HL-60 (cell line): ENCODE measurements at regions not wholly inside any gene's neighbourhood (a gene's known extent, or its start where the extent isn't known, plus 50 kb on each side); places are given as distances from the start of the nearest gene placed in this dataset.

Experiments used
- DNase-seq, 2 experiments: peaks; one replicate each; pipeline ENCODE4 v3.0.0-alpha.2; 2010 to 2020; ENCODE audit warnings: low read depth in 1 of 2, low spot score in 1 of 2
- H3K27ac ChIP-seq: fragments of 250-450 bp; sonication (Bioruptor Pico); replicated peaks from 2 replicates; pipeline ENCODE4 v1.5.1; 2020; ENCODE audit warnings: mild to moderate bottlenecking, moderate library complexity
- H3K27me3 ChIP-seq: fragments of 250-450 bp; sonication (Bioruptor Pico); 2 replicates; pipeline ENCODE4 v1.5.1; 2021; ENCODE audit warnings: mild to moderate bottlenecking, moderate library complexity; ENCODE audit not compliant: insufficient read depth, poor library complexity, severe bottlenecking
- H3K4me3 ChIP-seq: replicated peaks from 2 replicates; pipeline ENCODE4 v1.5.1; 2011; ENCODE audit warnings: mild to moderate bottlenecking, control low read depth, low read length; ENCODE audit not compliant: insufficient read depth
- GABPA ChIP-seq: IDR thresholded peaks from 2 replicates; pipeline ENCODE4 v1.6.1; 2012; ENCODE audit warnings: low read depth
- POLR2AphosphoS5 ChIP-seq: IDR thresholded peaks from 2 replicates; pipeline ENCODE4 v1.6.1; 2012; ENCODE audit warnings: low read depth
- SPI1 ChIP-seq: IDR thresholded peaks from 2 replicates; pipeline ENCODE4 v1.6.1; 2012; ENCODE audit warnings: low read depth, mild to moderate bottlenecking, borderline replicate concordance
- TF ChIP-seq, protein P1 (sequence below): IDR thresholded peaks from one replicate; pipeline ENCODE4 v1.5.1; 2011; ENCODE audit warnings: low read length, control low read depth, inconsistent platforms; ENCODE audit not compliant: insufficient read depth
- TF ChIP-seq, protein P2 (sequence below): IDR thresholded peaks from 2 replicates; pipeline ENCODE4 v1.6.1; 2012; ENCODE audit warnings: low read depth; ENCODE audit not compliant: insufficient replicate concordance

DNA sequence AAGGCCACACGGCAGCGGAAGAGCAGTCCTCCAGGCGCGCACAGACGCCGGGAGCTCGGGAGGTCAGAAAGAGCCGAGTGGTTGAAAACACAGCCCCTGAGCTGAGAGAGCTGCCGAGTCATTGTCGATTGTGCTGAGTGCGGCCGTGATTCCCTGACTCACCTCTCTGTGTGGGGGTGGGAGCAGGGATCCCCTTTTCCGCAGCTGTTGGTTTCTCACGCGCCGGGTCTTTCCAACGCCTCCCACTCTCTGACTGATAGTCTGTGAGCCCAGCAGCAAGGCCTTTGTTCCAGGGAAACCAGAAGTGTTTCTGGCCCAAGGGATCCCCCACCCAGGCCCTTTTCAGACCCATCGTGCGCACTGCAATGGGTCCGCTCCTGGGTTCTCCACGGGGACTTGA lies 97.3 kb downstream of the MRPL36 start:
- DNase-seq, result no peak
- Histone ChIP-seq H3K4me3 (no peak overlapping the region), H3K27me3 (peaks cover 2% of the 10 kb centered on the region), H3K27ac (no peak overlapping the region)
- TF ChIP-seq, protein P1, sequence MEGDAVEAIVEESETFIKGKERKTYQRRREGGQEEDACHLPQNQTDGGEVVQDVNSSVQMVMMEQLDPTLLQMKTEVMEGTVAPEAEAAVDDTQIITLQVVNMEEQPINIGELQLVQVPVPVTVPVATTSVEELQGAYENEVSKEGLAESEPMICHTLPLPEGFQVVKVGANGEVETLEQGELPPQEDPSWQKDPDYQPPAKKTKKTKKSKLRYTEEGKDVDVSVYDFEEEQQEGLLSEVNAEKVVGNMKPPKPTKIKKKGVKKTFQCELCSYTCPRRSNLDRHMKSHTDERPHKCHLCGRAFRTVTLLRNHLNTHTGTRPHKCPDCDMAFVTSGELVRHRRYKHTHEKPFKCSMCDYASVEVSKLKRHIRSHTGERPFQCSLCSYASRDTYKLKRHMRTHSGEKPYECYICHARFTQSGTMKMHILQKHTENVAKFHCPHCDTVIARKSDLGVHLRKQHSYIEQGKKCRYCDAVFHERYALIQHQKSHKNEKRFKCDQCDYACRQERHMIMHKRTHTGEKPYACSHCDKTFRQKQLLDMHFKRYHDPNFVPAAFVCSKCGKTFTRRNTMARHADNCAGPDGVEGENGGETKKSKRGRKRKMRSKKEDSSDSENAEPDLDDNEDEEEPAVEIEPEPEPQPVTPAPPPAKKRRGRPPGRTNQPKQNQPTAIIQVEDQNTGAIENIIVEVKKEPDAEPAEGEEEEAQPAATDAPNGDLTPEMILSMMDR, result no peak
- TF ChIP-seq POLR2AphosphoS5 (no peak), GABPA (no peak), SPI1 (no peak)
- TF ChIP-seq, protein P2, sequence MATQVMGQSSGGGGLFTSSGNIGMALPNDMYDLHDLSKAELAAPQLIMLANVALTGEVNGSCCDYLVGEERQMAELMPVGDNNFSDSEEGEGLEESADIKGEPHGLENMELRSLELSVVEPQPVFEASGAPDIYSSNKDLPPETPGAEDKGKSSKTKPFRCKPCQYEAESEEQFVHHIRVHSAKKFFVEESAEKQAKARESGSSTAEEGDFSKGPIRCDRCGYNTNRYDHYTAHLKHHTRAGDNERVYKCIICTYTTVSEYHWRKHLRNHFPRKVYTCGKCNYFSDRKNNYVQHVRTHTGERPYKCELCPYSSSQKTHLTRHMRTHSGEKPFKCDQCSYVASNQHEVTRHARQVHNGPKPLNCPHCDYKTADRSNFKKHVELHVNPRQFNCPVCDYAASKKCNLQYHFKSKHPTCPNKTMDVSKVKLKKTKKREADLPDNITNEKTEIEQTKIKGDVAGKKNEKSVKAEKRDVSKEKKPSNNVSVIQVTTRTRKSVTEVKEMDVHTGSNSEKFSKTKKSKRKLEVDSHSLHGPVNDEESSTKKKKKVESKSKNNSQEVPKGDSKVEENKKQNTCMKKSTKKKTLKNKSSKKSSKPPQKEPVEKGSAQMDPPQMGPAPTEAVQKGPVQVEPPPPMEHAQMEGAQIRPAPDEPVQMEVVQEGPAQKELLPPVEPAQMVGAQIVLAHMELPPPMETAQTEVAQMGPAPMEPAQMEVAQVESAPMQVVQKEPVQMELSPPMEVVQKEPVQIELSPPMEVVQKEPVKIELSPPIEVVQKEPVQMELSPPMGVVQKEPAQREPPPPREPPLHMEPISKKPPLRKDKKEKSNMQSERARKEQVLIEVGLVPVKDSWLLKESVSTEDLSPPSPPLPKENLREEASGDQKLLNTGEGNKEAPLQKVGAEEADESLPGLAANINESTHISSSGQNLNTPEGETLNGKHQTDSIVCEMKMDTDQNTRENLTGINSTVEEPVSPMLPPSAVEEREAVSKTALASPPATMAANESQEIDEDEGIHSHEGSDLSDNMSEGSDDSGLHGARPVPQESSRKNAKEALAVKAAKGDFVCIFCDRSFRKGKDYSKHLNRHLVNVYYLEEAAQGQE, result no peak

DNA sequence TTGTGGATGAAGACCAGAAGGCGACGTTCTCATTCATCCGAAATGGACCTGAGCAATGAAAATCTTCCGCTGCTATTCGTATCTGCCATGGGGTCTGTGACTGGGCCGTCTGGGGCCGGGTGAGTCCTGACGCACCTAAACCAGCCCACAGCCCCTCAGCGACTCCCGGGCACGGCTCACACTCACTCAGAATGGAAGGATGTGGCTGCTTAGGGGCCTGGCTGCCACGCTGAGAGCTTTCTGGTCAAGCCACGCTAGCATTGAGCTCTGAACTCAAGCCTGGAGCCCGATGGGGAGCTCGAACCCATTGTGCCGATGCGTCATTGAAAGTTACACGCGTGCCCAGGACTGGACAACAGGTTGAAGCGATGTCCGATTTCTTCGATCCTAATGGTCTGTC lies 97.8 kb downstream of the MRPL36 start:
- no peak overlapping the region for H3K27ac ChIP-seq
- DNase-seq, result no peak
- no peak for TF ChIP-seq SPI1
- no peak for TF ChIP-seq GABPA
- no peak for TF ChIP-seq POLR2AphosphoS5
- TF ChIP-seq, protein P1, result no peak
- H3K4me3 ChIP-seq, result no peak overlapping the region
- H3K27me3 ChIP-seq, result peaks cover 6% of the 10 kb centered on the region

DNA sequence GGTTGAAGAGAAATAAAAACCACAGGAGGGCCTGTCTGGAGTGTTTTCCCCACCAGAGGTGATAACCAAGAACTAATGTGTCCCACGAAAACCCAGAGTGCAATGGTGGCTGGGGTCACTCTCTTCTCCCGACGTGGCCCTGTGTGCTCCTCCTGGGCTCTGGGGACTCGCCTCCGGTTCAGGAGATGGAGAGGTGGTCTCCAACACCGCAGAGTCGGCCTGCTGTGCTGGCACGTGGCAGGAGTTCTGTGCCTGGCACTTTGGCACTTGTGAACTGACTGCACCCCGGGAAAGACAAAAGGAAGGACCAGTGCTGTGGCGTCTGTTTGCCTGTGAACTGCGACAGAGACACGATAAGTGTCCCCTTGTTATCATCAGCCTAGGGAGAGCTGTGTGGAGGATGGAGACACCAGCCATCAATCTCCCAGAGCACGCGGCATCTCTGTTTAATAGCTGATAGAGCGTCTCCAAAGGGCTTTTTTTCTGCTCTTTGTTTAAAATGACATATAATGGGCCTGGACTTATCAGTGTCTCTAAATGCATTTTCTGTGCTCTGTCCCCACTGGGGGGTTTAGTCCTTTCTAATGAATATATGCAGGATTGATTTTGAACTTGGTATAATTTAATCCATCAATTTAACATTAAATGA lies 98.3 kb downstream of the MRPL36 start:
- Histone ChIP-seq H3K27ac (no peak overlapping the region), H3K27me3 (peaks cover 7% of the 10 kb centered on the region), H3K4me3 (no peak overlapping the region)
- DNase-seq, result no peak
- TF ChIP-seq GABPA, result no peak
- TF ChIP-seq SPI1, result no peak
- TF ChIP-seq, protein P2, result no peak
- no peak for TF ChIP-seq POLR2AphosphoS5
- TF ChIP-seq, protein P1, result no peak

DNA sequence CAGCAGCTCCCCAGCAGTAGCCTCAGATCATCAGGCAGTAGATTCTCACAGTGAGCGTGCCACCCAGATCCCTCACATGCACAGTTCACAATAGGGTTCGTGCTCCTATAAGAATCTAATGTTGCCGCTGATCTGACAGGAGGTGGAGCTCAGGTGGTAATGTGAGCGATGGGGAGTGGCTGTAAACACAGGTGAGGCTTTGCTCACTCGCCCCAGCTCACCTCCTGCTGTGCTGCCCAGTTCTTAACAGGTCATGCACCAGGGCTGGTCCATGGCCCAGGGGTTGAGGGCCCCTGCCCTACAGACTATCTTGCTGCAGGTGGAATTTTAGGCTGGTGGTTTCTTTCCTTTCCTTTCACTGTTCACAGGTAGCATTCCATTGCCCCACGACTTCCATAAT lies 100.2 kb downstream of the MRPL36 start:
- Histone ChIP-seq H3K27ac (no peak overlapping the region), H3K27me3 (peaks cover 7% of the 10 kb centered on the region), H3K4me3 (no peak overlapping the region)
- no peak for DNase-seq
- TF ChIP-seq SPI1 (no peak), GABPA (no peak), POLR2AphosphoS5 (no peak)
- TF ChIP-seq, protein P1, result no peak
- TF ChIP-seq, protein P2, result no peak
